Tibial nerve (tissue), 4 donors: ENCODE measurements at regions not wholly inside any gene's neighbourhood (a gene's known extent, or its start where the extent isn't known, plus 50 kb on each side); places are given as distances from the start of the nearest gene placed in this dataset.

Source experiments
- CTCF ChIP-seq, 5 experiments: fragments of 200-600 bp in 3 of 5; fragments of 450-650 bp in 2 of 5; sonication (generic) in 3 of 5; IDR thresholded peaks; one replicate each; pipeline ENCODE4 v1.5.1; 2016 to 2019; ENCODE audit warnings: antibody characterized with exemption in 5 of 5, mild to moderate bottlenecking in 3 of 5, moderate library complexity in 2 of 5
- EP300 ChIP-seq, 2 donors: sonication (generic); formaldehyde crosslinking; IDR thresholded peaks; one replicate each; pipeline ENCODE4 v1.6.1; 2017; ENCODE audit warnings: antibody characterized with exemption in 2 of 2, mild to moderate bottlenecking in 1 of 2

DNA sequence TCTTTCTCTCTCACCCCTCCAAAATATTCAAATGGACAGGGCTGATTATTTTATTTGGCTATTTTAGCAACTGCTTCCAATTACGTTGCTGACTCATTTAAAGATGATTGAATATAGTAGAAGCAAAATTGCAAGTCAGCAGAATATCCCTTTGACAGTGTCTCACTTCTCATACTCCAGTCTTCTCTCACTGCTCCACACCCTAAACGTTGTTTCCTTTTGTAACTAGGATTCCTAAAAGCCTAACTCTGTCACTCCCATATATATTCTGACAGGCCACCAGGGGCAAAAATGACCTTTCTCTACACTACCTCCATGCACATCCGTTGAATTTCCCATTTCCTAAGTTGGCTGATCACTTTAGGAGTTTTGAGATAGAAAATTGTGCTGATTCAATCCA is 351.1 kb downstream of the RND3 start:
- no peak for TF ChIP-seq EP300 (IDR thresholded peaks at IDR 0.05)
- TF ChIP-seq CTCF (IDR thresholded peaks at IDR 0.05): no peak
